ENCODE measurements at regions not wholly inside any gene's neighbourhood (a gene's known extent, or its start where the extent isn't known, plus 50 kb on each side); places are given as distances from the start of the nearest gene placed in this dataset.

GRCh38 chr5:171575808-171576207, 156.4 kb downstream of the FGF18 start:
- no peak for DNase-seq
- in situ Hi-C loops (cut with HindIII; ENCODE audit: low pct_ligation_motif_present, low pct_unique_long_range_greater_than_20kb, low sequenced_read_pairs) = no loop called here

GRCh38 chr5:171577042-171577758, 157.8 kb downstream of the FGF18 start:
- no peak for DNase-seq
- in situ Hi-C loops (cut with HindIII; ENCODE audit: low pct_ligation_motif_present, low pct_unique_long_range_greater_than_20kb, low sequenced_read_pairs) = no loop called here

GRCh38 chr5:171578049-171578828, 158.8 kb downstream of the FGF18 start:
- DNase-seq = no peak
- in situ Hi-C loops (cut with HindIII; ENCODE audit: low pct_ligation_motif_present, low pct_unique_long_range_greater_than_20kb, low sequenced_read_pairs) = no loop called here

GRCh38 chr5:171578829-171579491, 159.5 kb downstream of the FGF18 start:
- in situ Hi-C loops (cut with HindIII; ENCODE audit: low pct_ligation_motif_present, low pct_unique_long_range_greater_than_20kb, low sequenced_read_pairs) = no loop called here
- no peak for DNase-seq

- in situ Hi-C loops (cut with HindIII; ENCODE audit: low pct_ligation_motif_present, low pct_unique_long_range_greater_than_20kb, low sequenced_read_pairs) = no loop called here
- no peak for DNase-seq
Observed at GRCh38 chr5:171579976-171580411, 160.5 kb downstream of the FGF18 start.

GRCh38 chr5:171580502-171581265, 161.2 kb downstream of the FGF18 start:
- in situ Hi-C loops (cut with HindIII; ENCODE audit: low pct_ligation_motif_present, low pct_unique_long_range_greater_than_20kb, low sequenced_read_pairs) = no loop called here
- DNase-seq = no peak

- in situ Hi-C loops (cut with HindIII; ENCODE audit: low pct_ligation_motif_present, low pct_unique_long_range_greater_than_20kb, low sequenced_read_pairs) = no loop called here
Observed at GRCh38 chr5:171581781-171582180, 162.3 kb downstream of the FGF18 start.

GRCh38 chr5:171582849-171583248, 163.4 kb downstream of the FGF18 start:
- in situ Hi-C loops (cut with HindIII; ENCODE audit: low pct_ligation_motif_present, low pct_unique_long_range_greater_than_20kb, low sequenced_read_pairs) = no loop called here

More at GRCh38 chr5:171581781-171582180, 162.3 kb downstream of the FGF18 start:
- DNase-seq = no peak

GRCh38 chr5:171585981-171586380, 166.5 kb downstream of the FGF18 start:
- in situ Hi-C loops (cut with HindIII; ENCODE audit: low pct_ligation_motif_present, low pct_unique_long_range_greater_than_20kb, low sequenced_read_pairs) = no loop called here

More at GRCh38 chr5:171582849-171583248, 163.4 kb downstream of the FGF18 start:
- no peak for DNase-seq

GRCh38 chr5:171586436-171586835, 167.0 kb downstream of the FGF18 start:
- in situ Hi-C loops (cut with HindIII; ENCODE audit: low pct_ligation_motif_present, low pct_unique_long_range_greater_than_20kb, low sequenced_read_pairs) = no loop called here
- no peak for DNase-seq

More at GRCh38 chr5:171585981-171586380, 166.5 kb downstream of the FGF18 start:
- DNase-seq = no peak

GRCh38 chr5:171588046-171588445, 168.6 kb downstream of the FGF18 start:
- in situ Hi-C loops (cut with HindIII; ENCODE audit: low pct_ligation_motif_present, low pct_unique_long_range_greater_than_20kb, low sequenced_read_pairs) = no loop called here
- DNase-seq = no peak

GRCh38 chr5:171588790-171589189, 169.3 kb downstream of the FGF18 start:
- DNase-seq = no peak

GRCh38 chr5:171589461-171589860, 170.0 kb downstream of the FGF18 start:
- DNase-seq = no peak
- in situ Hi-C loops (cut with HindIII; ENCODE audit: low pct_ligation_motif_present, low pct_unique_long_range_greater_than_20kb, low sequenced_read_pairs) = no loop called here

More at GRCh38 chr5:171588790-171589189, 169.3 kb downstream of the FGF18 start:
- in situ Hi-C loops (cut with HindIII; ENCODE audit: low pct_ligation_motif_present, low pct_unique_long_range_greater_than_20kb, low sequenced_read_pairs) = no loop called here

- DNase-seq = no peak
- in situ Hi-C loops (cut with HindIII; ENCODE audit: low pct_ligation_motif_present, low pct_unique_long_range_greater_than_20kb, low sequenced_read_pairs) = no loop called here
Observed at GRCh38 chr5:171592076-171592475, 172.6 kb downstream of the FGF18 start.

GRCh38 chr5:171592736-171593135, 173.3 kb downstream of the FGF18 start:
- no peak for DNase-seq
- in situ Hi-C loops (cut with HindIII; ENCODE audit: low pct_ligation_motif_present, low pct_unique_long_range_greater_than_20kb, low sequenced_read_pairs) = no loop called here

- in situ Hi-C loops (cut with HindIII; ENCODE audit: low pct_ligation_motif_present, low pct_unique_long_range_greater_than_20kb, low sequenced_read_pairs) = no loop called here
- DNase-seq = no peak
Observed at GRCh38 chr5:171593401-171593800, 174.0 kb downstream of the FGF18 start.

GRCh38 chr5:171593976-171594375, 174.5 kb downstream of the FGF18 start:
- in situ Hi-C loops (cut with HindIII; ENCODE audit: low pct_ligation_motif_present, low pct_unique_long_range_greater_than_20kb, low sequenced_read_pairs) = no loop called here
- no peak for DNase-seq

- DNase-seq = no peak
- in situ Hi-C loops (cut with HindIII; ENCODE audit: low pct_ligation_motif_present, low pct_unique_long_range_greater_than_20kb, low sequenced_read_pairs) = no loop called here
Observed at GRCh38 chr5:171595401-171595800, 176.0 kb downstream of the FGF18 start.
